ENCODE measurements at regions not wholly inside any gene's neighbourhood (a gene's known extent, or its start where the extent isn't known, plus 50 kb on each side); places are given as distances from the start of the nearest gene placed in this dataset.

GRCh38 chr9:113786071-113786470 lies 90.0 kb upstream of the ZNF618 start:
- no peaks in the 10 kb centered on the region for H3K36me3 ChIP-seq (ENCODE audit: control insufficient read depth, insufficient read depth, low read length)
- H3K4me3 ChIP-seq (ENCODE audit: low read length), result no peak overlapping the region
- no peaks in the 10 kb centered on the region for H3K27me3 ChIP-seq (ENCODE audit: control insufficient read depth, insufficient read depth, low read length)
- DNase-seq (ENCODE audit: low read depth, low spot score), result no peak
- no peaks in the 10 kb centered on the region for H3K9me3 ChIP-seq (ENCODE audit: control insufficient read depth, insufficient read depth, low read length)
- WGBS (ENCODE audit: insufficient coverage, insufficient read length), result no CpG with 5 or more reads among the region's 4 CpGs
- no peaks in the 10 kb centered on the region for H3K4me1 ChIP-seq (ENCODE audit: control insufficient read depth, insufficient read depth, low read length)
- H3K27ac ChIP-seq (ENCODE audit: low read length), result no peak overlapping the region

GRCh38 chr9:113787871-113788270 lies 88.2 kb upstream of the ZNF618 start:
- DNase-seq (ENCODE audit: low read depth, low spot score), result no peak
- no peak overlapping the region for H3K27ac ChIP-seq (ENCODE audit: low read length)
- no CpG with 5 or more reads among the region's 8 CpGs for WGBS (ENCODE audit: insufficient coverage, insufficient read length)
- H3K9me3 ChIP-seq (ENCODE audit: control insufficient read depth, insufficient read depth, low read length), result no peaks in the 10 kb centered on the region
- no peaks in the 10 kb centered on the region for H3K4me1 ChIP-seq (ENCODE audit: control insufficient read depth, insufficient read depth, low read length)
- no peak overlapping the region for H3K4me3 ChIP-seq (ENCODE audit: low read length)
- no peaks in the 10 kb centered on the region for H3K27me3 ChIP-seq (ENCODE audit: control insufficient read depth, insufficient read depth, low read length)
- H3K36me3 ChIP-seq (ENCODE audit: control insufficient read depth, insufficient read depth, low read length), result no peaks in the 10 kb centered on the region

DNA sequence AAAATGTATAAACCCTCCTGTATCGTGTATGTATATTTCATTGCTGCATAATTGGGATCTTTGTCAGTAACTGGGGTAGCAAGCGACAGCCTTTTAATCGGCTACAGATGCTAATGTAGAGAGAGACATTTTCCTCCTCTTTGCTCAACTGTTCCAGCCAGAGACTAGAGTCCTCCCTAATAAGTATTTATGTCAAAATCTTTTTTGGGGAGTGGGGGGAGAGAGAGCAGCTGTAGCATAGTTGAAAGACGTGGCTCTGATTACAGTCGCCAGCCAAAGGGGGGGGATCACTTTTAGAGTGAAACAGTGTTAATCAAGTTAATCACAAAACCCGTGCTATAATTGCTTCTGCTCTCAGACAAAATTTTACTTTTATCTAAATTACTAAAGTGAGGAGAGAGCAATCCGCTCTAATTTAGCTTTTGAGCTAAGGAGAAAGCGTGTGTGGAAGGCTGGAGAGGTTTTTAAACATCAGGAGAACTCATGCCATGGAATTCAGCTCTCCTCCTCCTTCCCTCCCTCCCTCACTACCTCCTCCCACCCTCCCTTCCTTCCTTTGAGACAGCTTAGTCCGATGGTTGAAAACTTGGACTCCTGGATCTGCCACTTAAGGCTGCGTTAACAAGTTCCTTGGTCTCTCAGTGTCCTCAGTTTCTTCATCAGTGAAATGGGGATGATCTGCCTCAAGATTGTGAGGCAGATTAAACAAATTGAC lies 87.3 kb upstream of the ZNF618 start:
- Histone ChIP-seq H3K9me3 (ENCODE audit: control insufficient read depth, insufficient read depth, low read length) (no peaks in the 10 kb centered on the region), H3K27ac (ENCODE audit: low read length) (no peak overlapping the region), H3K4me1 (ENCODE audit: control insufficient read depth, insufficient read depth, low read length) (no peaks in the 10 kb centered on the region), H3K36me3 (ENCODE audit: control insufficient read depth, insufficient read depth, low read length) (no peaks in the 10 kb centered on the region), H3K4me3 (ENCODE audit: low read length) (no peak overlapping the region), H3K27me3 (ENCODE audit: control insufficient read depth, insufficient read depth, low read length) (no peaks in the 10 kb centered on the region)
- DNase-seq (ENCODE audit: low read depth, low spot score), result no peak
- no CpG with 5 or more reads among the region's 10 CpGs for WGBS (ENCODE audit: insufficient coverage, insufficient read length)

DNA sequence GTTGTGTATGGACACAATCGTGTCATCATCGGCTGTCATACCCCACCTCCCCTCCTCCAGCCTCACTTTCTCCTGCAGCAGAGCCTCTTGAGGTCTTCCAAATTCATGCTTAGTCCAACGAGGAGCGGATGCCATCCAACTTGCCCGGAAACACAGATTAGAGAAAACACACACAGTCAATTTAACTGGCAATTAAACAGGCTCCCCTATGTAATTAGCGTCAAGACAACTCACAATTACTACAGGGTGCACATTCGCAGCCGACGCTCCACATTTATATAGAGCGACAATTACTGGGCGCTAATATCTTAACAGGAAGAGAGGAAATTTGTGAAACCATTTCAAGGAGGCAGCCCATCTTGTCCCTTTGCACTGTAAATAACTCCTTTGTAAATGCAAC lies 86.0 kb upstream of the ZNF618 start:
- Histone ChIP-seq H3K9me3 (ENCODE audit: control insufficient read depth, insufficient read depth, low read length) (no peaks in the 10 kb centered on the region), H3K27me3 (ENCODE audit: control insufficient read depth, insufficient read depth, low read length) (no peaks in the 10 kb centered on the region)
- WGBS (ENCODE audit: insufficient coverage, insufficient read length), result no CpG with 5 or more reads among the region's 11 CpGs

DNA sequence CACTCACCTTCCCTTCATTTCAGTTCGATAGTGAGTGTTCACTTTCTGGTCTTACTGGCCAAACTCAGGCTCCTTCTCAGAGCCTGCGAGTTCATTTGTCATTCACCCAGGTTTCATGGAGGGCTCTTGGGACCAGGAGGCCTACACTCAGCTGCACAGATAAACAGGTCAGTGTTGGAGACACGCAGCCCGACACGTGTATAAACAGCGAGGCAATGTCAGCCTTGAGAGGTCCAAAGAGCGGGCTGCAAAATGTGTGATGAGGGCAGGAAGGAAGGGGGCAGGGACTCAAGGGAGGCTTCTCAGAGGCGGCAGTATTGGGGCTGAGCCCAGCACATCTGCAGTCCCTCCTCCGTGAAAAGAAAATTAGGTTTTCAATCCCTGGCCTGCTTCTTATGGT lies 82.6 kb upstream of the ZNF618 start:
- no peak overlapping the region for H3K4me3 ChIP-seq (ENCODE audit: low read length)
- H3K36me3 ChIP-seq (ENCODE audit: control insufficient read depth, insufficient read depth, low read length), result no peaks in the 10 kb centered on the region
- no peaks in the 10 kb centered on the region for H3K27me3 ChIP-seq (ENCODE audit: control insufficient read depth, insufficient read depth, low read length)
- peaks cover 3% of the 10 kb centered on the region for H3K4me1 ChIP-seq (ENCODE audit: control insufficient read depth, insufficient read depth, low read length)
- no peak for DNase-seq (ENCODE audit: low read depth, low spot score)
- H3K27ac ChIP-seq (ENCODE audit: low read length), result no peak overlapping the region
- no CpG with 5 or more reads among the region's 9 CpGs for WGBS (ENCODE audit: insufficient coverage, insufficient read length)
- H3K9me3 ChIP-seq (ENCODE audit: control insufficient read depth, insufficient read depth, low read length), result no peaks in the 10 kb centered on the region

More for the DNA sequence above, 86.0 kb upstream of the ZNF618 start:
- no peak overlapping the region for H3K4me3 ChIP-seq (ENCODE audit: low read length)
- H3K27ac ChIP-seq (ENCODE audit: low read length), result no peak overlapping the region
- no peaks in the 10 kb centered on the region for H3K36me3 ChIP-seq (ENCODE audit: control insufficient read depth, insufficient read depth, low read length)
- peaks cover 3% of the 10 kb centered on the region; the same call in 1 of the 2 replicates for H3K4me1 ChIP-seq (ENCODE audit: control insufficient read depth, insufficient read depth, low read length)
- no peak for DNase-seq (ENCODE audit: low read depth, low spot score)

- no peaks in the 10 kb centered on the region for H3K27me3 ChIP-seq (ENCODE audit: control insufficient read depth, insufficient read depth, low read length)
- no CpG with 5 or more reads among the region's 6 CpGs for WGBS (ENCODE audit: insufficient coverage, insufficient read length)
- H3K36me3 ChIP-seq (ENCODE audit: control insufficient read depth, insufficient read depth, low read length), result no peaks in the 10 kb centered on the region
- H3K9me3 ChIP-seq (ENCODE audit: control insufficient read depth, insufficient read depth, low read length), result no peaks in the 10 kb centered on the region
- DNase-seq (ENCODE audit: low read depth, low spot score), result no peak
- no peak overlapping the region for H3K27ac ChIP-seq (ENCODE audit: low read length)
- no peak overlapping the region for H3K4me3 ChIP-seq (ENCODE audit: low read length)
- peaks cover 3% of the 10 kb centered on the region for H3K4me1 ChIP-seq (ENCODE audit: control insufficient read depth, insufficient read depth, low read length)
These were observed 81.4 kb upstream of the ZNF618 start for GRCh38 chr9:113794721-113795120.

GRCh38 chr9:113795811-113796392 lies 80.2 kb upstream of the ZNF618 start:
- Histone ChIP-seq H3K4me1 (ENCODE audit: control insufficient read depth, insufficient read depth, low read length) (peaks cover 3% of the 10 kb centered on the region), H3K4me3 (ENCODE audit: low read length) (no peak overlapping the region), H3K27me3 (ENCODE audit: control insufficient read depth, insufficient read depth, low read length) (no peaks in the 10 kb centered on the region), H3K27ac (ENCODE audit: low read length) (no peak overlapping the region), H3K36me3 (ENCODE audit: control insufficient read depth, insufficient read depth, low read length) (no peaks in the 10 kb centered on the region), H3K9me3 (ENCODE audit: control insufficient read depth, insufficient read depth, low read length) (no peaks in the 10 kb centered on the region)
- whole genome bisulfite sequencing (ENCODE audit: insufficient coverage, insufficient read length), result no CpG with 5 or more reads among the region's 2 CpGs
- no peak for DNase-seq (ENCODE audit: low read depth, low spot score)

DNA sequence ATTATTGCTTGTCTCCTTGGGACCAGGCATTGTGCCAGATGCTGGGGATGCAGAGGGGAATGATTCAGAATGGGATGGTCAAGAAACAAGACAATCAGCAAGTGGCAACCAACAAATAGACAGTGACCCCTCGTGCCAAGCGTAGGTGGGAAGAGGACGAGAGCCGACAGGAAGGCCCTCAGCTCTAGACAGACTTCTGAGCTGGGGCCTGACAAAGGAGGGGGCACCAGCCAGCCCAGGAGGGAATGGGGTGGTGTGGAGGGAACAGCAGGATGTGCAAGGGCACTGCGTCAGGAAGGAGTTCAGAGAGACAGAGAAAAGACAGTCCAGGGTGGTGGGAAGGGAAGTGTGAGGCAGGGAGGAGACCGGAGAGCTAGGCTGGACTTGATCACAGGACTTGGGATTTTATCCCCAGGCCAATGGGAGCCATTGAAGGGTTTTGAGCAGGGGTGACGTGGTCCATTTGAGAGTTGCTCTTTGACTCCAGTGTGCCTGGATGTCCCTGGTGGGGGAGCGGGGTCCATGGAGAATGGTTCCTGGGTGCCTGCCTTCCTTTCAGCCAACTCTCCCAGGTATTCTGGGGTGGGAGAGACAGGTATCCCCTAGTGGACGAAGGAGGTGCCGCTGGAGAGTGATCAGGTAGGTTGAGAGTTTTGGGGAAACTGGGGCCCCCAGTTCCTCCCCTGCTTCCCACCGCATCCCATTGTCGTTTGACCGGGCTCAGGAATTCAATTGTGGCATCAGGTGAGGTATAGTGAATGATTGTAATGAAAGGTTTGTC lies 79.3 kb upstream of the ZNF618 start:
- H3K27me3 ChIP-seq (ENCODE audit: control insufficient read depth, insufficient read depth, low read length), result no peaks in the 10 kb centered on the region
- H3K27ac ChIP-seq (ENCODE audit: low read length), result no peak overlapping the region
- no CpG with 5 or more reads among the region's 13 CpGs for WGBS (ENCODE audit: insufficient coverage, insufficient read length)
- H3K36me3 ChIP-seq (ENCODE audit: control insufficient read depth, insufficient read depth, low read length), result no peaks in the 10 kb centered on the region
- DNase-seq (ENCODE audit: low read depth, low spot score), result no peak
- H3K4me3 ChIP-seq (ENCODE audit: low read length), result no peak overlapping the region
- peaks cover 3% of the 10 kb centered on the region for H3K4me1 ChIP-seq (ENCODE audit: control insufficient read depth, insufficient read depth, low read length)
- no peaks in the 10 kb centered on the region for H3K9me3 ChIP-seq (ENCODE audit: control insufficient read depth, insufficient read depth, low read length)

GRCh38 chr9:113798062-113799030 lies 77.8 kb upstream of the ZNF618 start:
- H3K4me3 ChIP-seq (ENCODE audit: low read length), result no peak overlapping the region
- H3K4me1 ChIP-seq (ENCODE audit: control insufficient read depth, insufficient read depth, low read length), result peaks cover 3% of the 10 kb centered on the region
- H3K27me3 ChIP-seq (ENCODE audit: control insufficient read depth, insufficient read depth, low read length), result no peaks in the 10 kb centered on the region
- no CpG with 5 or more reads among the region's 13 CpGs for WGBS (ENCODE audit: insufficient coverage, insufficient read length)
- no peaks in the 10 kb centered on the region for H3K9me3 ChIP-seq (ENCODE audit: control insufficient read depth, insufficient read depth, low read length)
- no peak for DNase-seq (ENCODE audit: low read depth, low spot score)
- no peak overlapping the region for H3K27ac ChIP-seq (ENCODE audit: low read length)
- no peaks in the 10 kb centered on the region for H3K36me3 ChIP-seq (ENCODE audit: control insufficient read depth, insufficient read depth, low read length)

DNA sequence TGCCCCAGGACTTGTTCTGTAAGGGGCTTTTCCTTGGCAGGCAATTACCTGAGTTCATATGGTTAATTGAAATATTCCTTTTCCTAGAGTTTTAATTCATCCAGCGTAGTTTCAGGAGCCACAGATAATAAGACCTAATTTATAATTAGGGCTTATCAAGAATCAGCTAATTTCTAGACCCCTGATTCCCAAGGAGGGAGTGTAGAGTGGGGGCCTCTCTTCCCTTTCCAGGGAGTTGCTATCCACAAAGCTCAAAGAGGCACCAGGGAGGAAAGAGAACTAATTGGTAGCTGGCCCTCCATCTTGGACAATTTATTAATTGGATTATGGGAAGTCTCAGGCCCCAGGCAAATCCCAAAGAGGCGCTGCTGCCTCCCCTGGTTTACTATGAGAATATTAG lies 75.8 kb upstream of the ZNF618 start:
- no CpG with 5 or more reads among the region's 2 CpGs for WGBS (ENCODE audit: insufficient coverage, insufficient read length)
- no peaks in the 10 kb centered on the region for H3K27me3 ChIP-seq (ENCODE audit: control insufficient read depth, insufficient read depth, low read length)
- DNase-seq (ENCODE audit: low read depth, low spot score), result no peak
- H3K4me3 ChIP-seq (ENCODE audit: low read length), result no peak overlapping the region
- no peaks in the 10 kb centered on the region for H3K9me3 ChIP-seq (ENCODE audit: control insufficient read depth, insufficient read depth, low read length)
- H3K36me3 ChIP-seq (ENCODE audit: control insufficient read depth, insufficient read depth, low read length), result no peaks in the 10 kb centered on the region
- H3K27ac ChIP-seq (ENCODE audit: low read length), result no peak overlapping the region
- no peaks in the 10 kb centered on the region; the same call in 1 of the 2 replicates for H3K4me1 ChIP-seq (ENCODE audit: control insufficient read depth, insufficient read depth, low read length)
